Nephron (organoid): ENCODE measurements at regions not wholly inside any gene's neighbourhood (a gene's known extent, or its start where the extent isn't known, plus 50 kb on each side); places are given as distances from the start of the nearest gene placed in this dataset.
"Not testable (repeated sequence)": the region's sequence is repeated elsewhere in the genome, so short reads cannot be mapped to it uniquely, and the experiment has no call there.

Experiments used
- H3K27ac Mint-ChIP-seq, 3 experiments: 2 replicates each; pipeline ENCODE4 v1.8.0; 2020; ENCODE audit warnings: mixed read lengths in 3 of 3, mild to moderate bottlenecking in 2 of 3, moderate library complexity in 1 of 3
- H3K27me3 Mint-ChIP-seq: 2 replicates; pipeline ENCODE4 v1.8.0; 2021; ENCODE audit warnings: low read depth, mild to moderate bottlenecking, moderate library complexity, mixed read lengths
- H3K36me3 Mint-ChIP-seq: 2 replicates; pipeline ENCODE4 v1.8.0; 2020; ENCODE audit warnings: low read depth, mixed read lengths
- H3K4me1 Mint-ChIP-seq: 2 replicates; pipeline ENCODE4 v1.8.0; 2020; ENCODE audit warnings: mixed read lengths
- H3K4me3 Mint-ChIP-seq, 3 experiments: 2 replicates each; pipeline ENCODE4 v1.8.0; 2020; ENCODE audit warnings: mild to moderate bottlenecking in 3 of 3, mixed read lengths in 3 of 3, moderate library complexity in 2 of 3
- H3K9me3 Mint-ChIP-seq: 2 replicates; pipeline ENCODE4 v1.8.0; 2020; ENCODE audit warnings: mixed read lengths
- TF ChIP-seq, protein P1 (sequence below), 3 experiments: fragments of 200-600 bp; sonication (generic); IDR thresholded peaks; one replicate each; pipeline ENCODE4 v1.5.0; 2021; ENCODE audit warnings: antibody characterized with exemption in 3 of 3; ENCODE audit not compliant: unreplicated experiment in 3 of 3

DNA sequence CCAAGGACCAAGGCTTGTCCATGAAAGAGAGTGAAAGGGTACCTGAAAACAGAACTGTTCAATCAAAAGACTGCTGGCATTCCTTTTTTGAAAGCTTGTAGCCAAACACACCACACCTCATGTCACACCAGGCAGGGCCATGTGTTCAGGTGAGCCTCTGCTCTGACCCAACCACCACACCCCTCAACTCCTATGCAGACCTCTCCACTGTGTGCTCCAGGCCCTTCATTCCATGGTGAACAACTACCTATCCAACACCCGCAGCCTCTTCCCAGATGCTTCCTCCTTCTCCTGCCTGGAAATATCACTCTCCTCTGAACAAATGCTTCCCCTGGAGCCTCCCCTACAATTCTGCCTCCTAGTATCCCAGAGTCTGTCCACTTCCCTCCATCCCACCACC is 166.6 kb downstream of the AVL9 start:
- Mint-ChIP-seq H3K27ac (no peak overlapping the region), H3K27me3 (no peaks in the 10 kb centered on the region)
- TF ChIP-seq, protein P1, sequence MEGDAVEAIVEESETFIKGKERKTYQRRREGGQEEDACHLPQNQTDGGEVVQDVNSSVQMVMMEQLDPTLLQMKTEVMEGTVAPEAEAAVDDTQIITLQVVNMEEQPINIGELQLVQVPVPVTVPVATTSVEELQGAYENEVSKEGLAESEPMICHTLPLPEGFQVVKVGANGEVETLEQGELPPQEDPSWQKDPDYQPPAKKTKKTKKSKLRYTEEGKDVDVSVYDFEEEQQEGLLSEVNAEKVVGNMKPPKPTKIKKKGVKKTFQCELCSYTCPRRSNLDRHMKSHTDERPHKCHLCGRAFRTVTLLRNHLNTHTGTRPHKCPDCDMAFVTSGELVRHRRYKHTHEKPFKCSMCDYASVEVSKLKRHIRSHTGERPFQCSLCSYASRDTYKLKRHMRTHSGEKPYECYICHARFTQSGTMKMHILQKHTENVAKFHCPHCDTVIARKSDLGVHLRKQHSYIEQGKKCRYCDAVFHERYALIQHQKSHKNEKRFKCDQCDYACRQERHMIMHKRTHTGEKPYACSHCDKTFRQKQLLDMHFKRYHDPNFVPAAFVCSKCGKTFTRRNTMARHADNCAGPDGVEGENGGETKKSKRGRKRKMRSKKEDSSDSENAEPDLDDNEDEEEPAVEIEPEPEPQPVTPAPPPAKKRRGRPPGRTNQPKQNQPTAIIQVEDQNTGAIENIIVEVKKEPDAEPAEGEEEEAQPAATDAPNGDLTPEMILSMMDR (IDR thresholded peaks at IDR 0.05; ENCODE audit: unreplicated experiment in 3 of 3), result no peak

DNA sequence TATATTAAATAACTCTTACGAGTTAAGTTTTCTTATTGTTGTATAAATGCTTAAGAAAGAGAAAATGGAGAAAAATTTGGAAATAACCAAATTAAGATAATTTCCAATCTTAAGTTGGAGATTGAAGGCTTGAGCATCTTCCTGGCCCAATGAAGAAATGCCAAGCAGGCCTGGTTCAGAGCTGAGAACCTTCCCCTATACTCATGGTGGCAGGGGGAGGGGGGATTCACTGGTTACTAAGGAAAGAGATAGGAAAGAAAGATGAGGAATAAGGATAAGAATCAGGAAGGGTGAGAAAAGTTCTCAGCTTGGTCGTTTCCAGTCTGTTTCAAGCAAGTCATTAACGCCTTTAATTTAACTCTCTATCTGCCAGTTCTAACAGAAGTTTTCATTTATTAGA is 166.2 kb downstream of the AVL9 start:
- H3K4me3 Mint-ChIP-seq, result no peak overlapping the region
- TF ChIP-seq, protein P1 (IDR thresholded peaks at IDR 0.05; ENCODE audit: unreplicated experiment in 3 of 3), result no peak
- no peaks in the 10 kb centered on the region for H3K27me3 Mint-ChIP-seq
- no peak overlapping the region for H3K27ac Mint-ChIP-seq
- no peaks in the 10 kb centered on the region for H3K9me3 Mint-ChIP-seq
- no peaks in the 10 kb centered on the region for H3K4me1 Mint-ChIP-seq
- peaks cover 15% of the 10 kb centered on the region for H3K36me3 Mint-ChIP-seq

More for the DNA sequence above, 166.6 kb downstream of the AVL9 start:
- Mint-ChIP-seq H3K4me3 (no peak overlapping the region), H3K36me3 (peaks cover 15% of the 10 kb centered on the region), H3K9me3 (no peaks in the 10 kb centered on the region), H3K4me1 (no peaks in the 10 kb centered on the region)

GRCh38 chr7:32660936-32661335 is 165.6 kb downstream of the AVL9 start:
- no peaks in the 10 kb centered on the region for H3K4me1 Mint-ChIP-seq
- no peaks in the 10 kb centered on the region for H3K9me3 Mint-ChIP-seq
- no peaks in the 10 kb centered on the region for H3K27me3 Mint-ChIP-seq
- no peak overlapping the region for H3K4me3 Mint-ChIP-seq
- peaks cover 12% of the 10 kb centered on the region for H3K36me3 Mint-ChIP-seq
- TF ChIP-seq, protein P1 (IDR thresholded peaks at IDR 0.05; ENCODE audit: unreplicated experiment in 3 of 3), result no peak
- no peak overlapping the region for H3K27ac Mint-ChIP-seq

- Mint-ChIP-seq H3K4me1 (no peaks in the 10 kb centered on the region), H3K4me3 (no peak overlapping the region), H3K9me3 (no peaks in the 10 kb centered on the region), H3K27me3 (no peaks in the 10 kb centered on the region), H3K27ac (no peak overlapping the region), H3K36me3 (peaks cover 3% of the 10 kb centered on the region)
- TF ChIP-seq, protein P1 (IDR thresholded peaks at IDR 0.05; ENCODE audit: unreplicated experiment in 3 of 3), result no peak
Observed at GRCh38 chr7:32659853-32660252, 164.6 kb downstream of the AVL9 start.

DNA sequence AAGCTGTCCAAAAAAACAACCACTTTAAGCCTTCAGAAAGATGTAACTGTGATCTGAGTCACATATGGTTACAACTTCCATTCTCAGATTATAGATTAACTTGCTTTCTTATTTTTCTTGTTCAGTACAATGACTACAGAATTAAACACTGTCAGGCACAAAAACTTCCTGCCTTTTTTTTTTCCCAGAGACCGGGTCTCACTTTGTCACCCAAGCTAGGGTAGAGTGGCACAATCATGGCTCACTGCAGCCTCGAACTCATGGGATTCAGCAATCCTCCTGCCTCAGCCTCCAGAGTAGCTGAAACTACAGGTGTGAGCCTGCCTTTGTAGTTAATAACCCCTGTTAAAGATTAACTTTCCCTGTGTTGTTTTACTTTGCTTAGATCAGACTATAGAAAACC is 163.2 kb downstream of the AVL9 start:
- no peak overlapping the region for H3K4me3 Mint-ChIP-seq
- H3K4me1 Mint-ChIP-seq, result no peaks in the 10 kb centered on the region
- TF ChIP-seq, protein P1 (IDR thresholded peaks at IDR 0.05; ENCODE audit: unreplicated experiment in 3 of 3), result no peak
- H3K36me3 Mint-ChIP-seq, result no peaks in the 10 kb centered on the region
- no peak overlapping the region for H3K27ac Mint-ChIP-seq
- no peaks in the 10 kb centered on the region for H3K9me3 Mint-ChIP-seq
- H3K27me3 Mint-ChIP-seq, result no peaks in the 10 kb centered on the region

- H3K27ac Mint-ChIP-seq, result no peak overlapping the region
- H3K9me3 Mint-ChIP-seq, result no peaks in the 10 kb centered on the region
- H3K4me3 Mint-ChIP-seq, result no peak overlapping the region
- TF ChIP-seq, protein P1 (IDR thresholded peaks at IDR 0.05; ENCODE audit: unreplicated experiment in 3 of 3), result no peak
- H3K27me3 Mint-ChIP-seq, result no peaks in the 10 kb centered on the region
- no peaks in the 10 kb centered on the region for H3K36me3 Mint-ChIP-seq
- H3K4me1 Mint-ChIP-seq, result no peaks in the 10 kb centered on the region
Observed at GRCh38 chr7:32658034-32658433, 162.7 kb downstream of the AVL9 start.

DNA sequence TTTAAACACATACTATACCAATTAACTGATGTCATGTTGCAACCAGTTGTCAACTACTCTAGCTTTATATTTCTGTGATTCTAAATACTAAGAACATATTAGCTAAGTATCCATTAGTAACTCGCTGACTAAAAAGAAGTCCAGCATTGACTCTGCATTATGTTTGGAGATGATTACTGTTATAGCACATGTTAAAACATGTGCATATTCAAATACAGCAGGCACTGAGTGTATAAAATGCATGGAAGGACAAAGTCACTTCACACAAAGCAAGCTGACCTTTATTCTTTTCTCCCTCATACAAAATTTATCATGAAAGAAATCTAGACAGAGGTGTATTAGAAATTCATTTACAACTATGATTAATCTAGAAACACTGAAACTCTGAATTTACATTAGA is 159.3 kb downstream of the AVL9 start:
- H3K36me3 Mint-ChIP-seq, H3K27ac Mint-ChIP-seq, H3K9me3 Mint-ChIP-seq, H3K4me1 Mint-ChIP-seq, H3K4me3 Mint-ChIP-seq, H3K27me3 Mint-ChIP-seq: not testable (repeated sequence)

- H3K4me1 Mint-ChIP-seq, H3K4me3 Mint-ChIP-seq, H3K27me3 Mint-ChIP-seq, H3K36me3 Mint-ChIP-seq, H3K9me3 Mint-ChIP-seq, H3K27ac Mint-ChIP-seq: not testable (repeated sequence)
Observed at GRCh38 chr7:32650356-32650755, 155.1 kb downstream of the AVL9 start.
